GM21390 (cell line): ENCODE measurements at regions not wholly inside any gene's neighbourhood (a gene's known extent, or its start where the extent isn't known, plus 50 kb on each side); places are given as distances from the start of the nearest gene placed in this dataset.
"Not testable (repeated sequence)": the region's sequence is repeated elsewhere in the genome, so short reads cannot be mapped to it uniquely, and the experiment has no call there.

Source experiments
- ATAC-seq: cut with Tn5 transposase; IDR thresholded peaks from one replicate; pipeline ENCODE4 v1.9.1; 2021; ENCODE audit not compliant: unreplicated experiment

- not testable (repeated sequence) for ATAC-seq
These were observed 102.8 kb downstream of the POTEB start for GRCh38 chr15:21774760-21775159.

- ATAC-seq = not testable (repeated sequence)
These were observed 111.0 kb downstream of the POTEB start for GRCh38 chr15:21766524-21766923.

DNA sequence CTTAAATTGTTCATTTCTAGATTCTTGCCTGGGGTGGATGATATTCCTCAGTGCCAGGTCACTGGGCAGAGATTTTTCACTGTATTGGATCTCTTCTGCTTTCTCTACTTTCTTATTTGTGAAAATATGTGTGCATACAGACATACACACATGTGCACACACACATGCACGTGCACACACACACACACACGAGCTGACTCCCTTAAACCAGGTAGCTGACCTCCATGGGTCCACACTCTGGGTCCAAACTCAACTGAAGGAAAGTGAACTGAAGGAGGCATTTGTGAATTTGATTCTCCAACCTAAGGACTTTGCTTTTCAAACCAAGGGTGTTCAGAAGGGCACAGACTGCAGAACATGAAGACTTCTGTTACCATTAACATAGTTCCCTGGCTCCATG lies 113.8 kb downstream of the POTEB start:
- ATAC-seq = not testable (repeated sequence)

- not testable (repeated sequence) for ATAC-seq
These were observed 117.1 kb downstream of the POTEB start for GRCh38 chr15:21760250-21761023.

- ATAC-seq = not testable (repeated sequence)
These were observed 118.0 kb downstream of the POTEB start for GRCh38 chr15:21759401-21760165.

DNA sequence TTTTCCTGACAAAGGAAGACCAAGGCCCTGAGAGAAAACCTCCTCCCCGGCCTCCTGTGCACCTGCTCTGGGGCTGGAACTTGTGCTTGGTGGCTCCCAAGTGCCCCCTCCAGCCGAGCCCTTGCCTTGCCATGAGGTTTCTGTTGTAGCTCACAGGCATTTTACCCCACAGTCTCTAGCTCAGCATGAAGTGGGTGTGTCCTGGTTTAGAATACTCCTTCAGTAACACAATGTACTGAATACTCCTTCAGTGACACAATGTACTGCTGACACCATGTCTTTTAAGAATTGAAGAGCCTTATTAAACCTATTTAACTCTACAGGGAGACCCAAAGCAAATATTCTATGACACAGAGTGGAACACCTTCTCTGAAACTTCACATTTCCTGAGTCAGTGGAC lies 123.7 kb downstream of the POTEB start:
- not testable (repeated sequence) for ATAC-seq

- not testable (repeated sequence) for ATAC-seq
These were observed 125.2 kb downstream of the POTEB start for GRCh38 chr15:21752124-21752957.

DNA sequence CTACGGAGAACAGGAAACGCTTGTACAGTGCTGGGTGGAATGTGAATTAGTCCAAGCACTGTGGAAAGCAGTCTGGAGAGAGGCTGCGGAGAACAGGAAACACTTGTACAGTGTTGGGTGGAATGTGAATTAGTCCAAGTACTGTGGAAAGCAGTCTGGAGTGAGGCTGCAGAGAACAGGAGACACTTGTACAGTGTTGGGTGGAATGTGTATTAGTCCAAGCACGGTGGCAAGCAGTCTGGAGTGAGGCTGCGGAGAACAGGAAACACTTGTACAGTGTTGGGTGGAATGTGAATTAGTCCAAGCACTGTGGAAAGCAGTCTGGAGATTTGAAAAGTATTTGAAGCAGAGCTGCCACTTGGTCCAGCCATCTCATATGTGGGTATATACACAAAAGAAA lies 128.4 kb downstream of the POTEB start:
- ATAC-seq = not testable (repeated sequence)

DNA sequence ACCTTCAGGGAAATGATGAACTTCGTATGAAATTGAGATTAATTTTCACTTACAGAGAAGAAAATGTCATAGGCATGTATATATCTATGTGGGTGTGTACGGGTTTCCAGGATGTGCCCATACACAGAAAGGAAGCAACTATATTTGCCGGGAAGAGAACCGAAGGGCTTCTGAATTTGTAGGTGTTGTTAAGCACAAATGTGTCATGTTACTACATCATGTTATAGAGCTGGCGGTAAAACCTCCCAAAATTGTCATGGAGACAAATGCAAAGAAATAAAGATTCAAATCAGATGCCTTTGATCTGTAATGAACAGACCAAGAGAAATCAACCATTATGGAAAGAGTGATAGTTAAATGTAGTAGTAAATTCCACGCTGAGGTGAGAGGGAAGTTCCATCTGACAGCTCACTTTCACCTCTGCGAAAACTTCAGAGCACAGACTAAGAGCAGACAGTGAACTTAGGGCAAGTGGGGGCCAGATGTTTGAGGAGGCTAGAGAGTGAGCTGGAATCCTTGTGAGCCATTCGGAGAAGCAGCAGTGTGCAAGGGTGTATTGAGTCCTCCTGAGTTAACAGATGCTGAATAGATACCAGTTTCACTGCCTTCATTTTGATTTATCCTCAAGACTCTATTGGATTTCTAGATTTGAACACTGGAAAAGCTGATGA lies 133.2 kb downstream of the POTEB start:
- not testable (repeated sequence) for ATAC-seq

- not testable (repeated sequence) for ATAC-seq
These were observed 135.5 kb downstream of the POTEB start for GRCh38 chr15:21742067-21742466.

DNA sequence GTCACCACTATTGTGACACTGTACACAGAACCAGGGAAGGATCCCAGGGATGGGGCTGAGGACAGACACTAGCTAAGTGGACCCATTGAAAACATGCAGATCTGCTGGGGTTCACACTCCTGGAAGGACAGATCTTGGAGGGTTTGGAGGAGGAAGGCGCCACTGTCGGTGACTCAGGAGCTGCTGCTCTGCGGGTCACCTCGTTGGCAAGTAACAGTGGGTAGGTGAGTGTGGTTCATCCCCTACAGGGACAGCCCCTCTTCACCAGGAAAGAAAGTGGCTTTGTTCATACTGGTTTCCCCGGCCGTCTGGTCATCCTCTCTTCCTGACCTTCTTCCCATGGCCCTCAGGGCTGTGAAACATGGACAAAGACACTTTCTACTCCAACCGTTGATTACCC lies 139.5 kb downstream of the POTEB start:
- not testable (repeated sequence) for ATAC-seq

- not testable (repeated sequence) for ATAC-seq
These were observed 141.1 kb downstream of the POTEB start for GRCh38 chr15:21736443-21736842.

- not testable (repeated sequence) for ATAC-seq
These were observed 141.7 kb downstream of the POTEB start for GRCh38 chr15:21735837-21736236.

GRCh38 chr15:21735368-21735767 lies 142.2 kb downstream of the POTEB start:
- not testable (repeated sequence) for ATAC-seq

GRCh38 chr15:21731496-21731895 lies 146.0 kb downstream of the POTEB start:
- peak; percentile 52 for ATAC-seq

DNA sequence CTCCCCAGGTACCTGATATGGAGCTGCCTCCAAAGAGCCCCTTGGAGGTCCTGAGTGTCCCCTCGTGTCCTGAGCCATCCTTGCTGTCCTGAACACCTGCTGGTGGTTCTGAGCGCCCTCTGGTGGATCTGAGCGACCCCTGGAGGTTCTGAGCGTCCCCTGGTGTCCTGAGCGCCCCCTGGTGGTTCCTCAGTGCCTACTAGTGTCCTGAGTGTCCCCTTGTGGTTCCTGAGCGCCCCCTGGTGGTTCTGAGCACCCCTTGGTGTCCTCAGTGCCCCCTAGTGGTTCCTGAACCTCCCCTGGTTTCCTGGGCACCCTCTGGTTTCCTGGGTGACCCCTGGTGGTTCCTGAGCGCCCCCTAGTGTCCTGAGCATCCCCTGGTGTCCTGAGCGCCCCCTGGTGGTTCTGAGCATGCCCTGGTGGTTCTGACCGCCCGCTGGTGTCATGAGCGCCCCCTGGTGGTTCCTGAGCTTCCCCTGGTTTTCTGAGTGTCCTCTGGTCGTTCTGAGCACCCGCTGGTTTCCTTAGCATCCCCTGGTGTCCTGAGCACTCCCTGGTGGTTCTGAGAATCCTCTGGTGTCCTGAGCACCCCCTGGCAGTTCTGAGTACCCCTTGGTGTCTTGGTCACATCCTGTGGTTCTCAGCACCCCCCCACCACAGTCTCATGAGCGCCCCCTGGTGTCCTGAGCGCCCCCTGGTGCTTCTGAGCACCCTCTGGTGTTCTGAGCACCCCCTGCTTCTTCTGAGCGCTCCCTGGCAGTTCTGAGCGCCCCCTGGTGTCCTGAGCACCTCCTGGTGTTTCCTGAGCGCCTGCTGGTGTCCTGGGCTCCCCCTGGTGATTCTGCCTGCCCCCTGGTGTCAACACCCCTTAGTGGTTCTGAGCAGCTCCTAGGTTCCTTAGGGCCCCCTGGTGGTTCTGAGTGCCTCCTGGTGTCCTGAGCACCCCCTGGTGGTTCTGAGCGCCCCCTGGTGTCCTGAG lies 146.8 kb downstream of the POTEB start:
- ATAC-seq = peak; percentile 71

GRCh38 chr15:21724988-21725387 lies 152.5 kb downstream of the POTEB start:
- not testable (repeated sequence) for ATAC-seq

- ATAC-seq = not testable (repeated sequence)
These were observed 156.4 kb downstream of the POTEB start for GRCh38 chr15:21721115-21721514.

DNA sequence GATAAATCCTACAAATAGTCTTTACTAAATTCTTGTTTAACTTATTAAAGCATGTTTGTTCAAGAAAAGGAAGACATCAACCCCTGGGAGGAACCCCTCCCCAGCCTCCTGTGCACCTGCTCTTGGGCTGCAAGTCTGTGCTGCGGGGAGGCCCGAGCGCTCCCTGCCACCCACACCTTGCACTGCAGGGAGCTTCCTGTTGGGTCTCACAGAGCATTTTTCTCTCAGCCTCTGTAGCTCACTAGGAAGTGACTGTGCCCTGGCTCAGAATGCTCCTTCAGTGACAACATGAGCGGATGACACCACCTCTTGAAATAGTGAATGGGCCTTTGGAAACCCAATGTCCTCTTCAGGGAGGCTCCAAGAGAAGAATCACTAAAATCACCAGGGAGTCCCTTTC lies 158.8 kb downstream of the POTEB start:
- peak; percentile 69 for ATAC-seq
